Amygdala (tissue), 56 donors: ENCODE measurements at regions not wholly inside any gene's neighbourhood (a gene's known extent, or its start where the extent isn't known, plus 50 kb on each side); places are given as distances from the start of the nearest gene placed in this dataset.

Experiments
- DNase-seq, 56 donors: peaks; one replicate each; lab custom pipeline; 2025; lab: John Stamatoyannopoulos, UW

GRCh38 chrX:39450234-39450977 lies 647.4 kb downstream of the BCOR start:
- DNase-seq: no peak

- no peak for DNase-seq
Observed at GRCh38 chrX:39451046-39451445, 646.7 kb downstream of the BCOR start.

- DNase-seq: no peak
Observed at GRCh38 chrX:39452401-39452800, 645.4 kb downstream of the BCOR start.

GRCh38 chrX:39453889-39454621 lies 643.7 kb downstream of the BCOR start:
- DNase-seq: no peak

- DNase-seq: peak in 1 of 56 donors; percentile 11
Observed at GRCh38 chrX:39456894-39457604, 640.7 kb downstream of the BCOR start.

GRCh38 chrX:39458779-39459178 lies 639.0 kb downstream of the BCOR start:
- no peak for DNase-seq

GRCh38 chrX:39459204-39459603 lies 638.6 kb downstream of the BCOR start:
- no peak for DNase-seq

- DNase-seq: peak in 7 of 56 donors; percentile 0 to 11 (median 2)
Observed at GRCh38 chrX:39459952-39460351, 637.8 kb downstream of the BCOR start.

GRCh38 chrX:39460499-39460898 lies 637.3 kb downstream of the BCOR start:
- DNase-seq: no peak

- DNase-seq: no peak
Observed at GRCh38 chrX:39462835-39463234, 634.9 kb downstream of the BCOR start.

- DNase-seq: no peak
Observed at GRCh38 chrX:39464253-39464652, 633.5 kb downstream of the BCOR start.

- no peak for DNase-seq
Observed at GRCh38 chrX:39465467-39465866, 632.3 kb downstream of the BCOR start.

GRCh38 chrX:39465906-39466305 lies 631.9 kb downstream of the BCOR start:
- DNase-seq: no peak

- DNase-seq: no peak
Observed at GRCh38 chrX:39469126-39469525, 628.6 kb downstream of the BCOR start.

- peak in 25 of 56 donors; percentile 1 to 54 (median 8) for DNase-seq
Observed at GRCh38 chrX:39470588-39471407, 627.0 kb downstream of the BCOR start.

- DNase-seq: no peak
Observed at GRCh38 chrX:39472161-39472560, 625.6 kb downstream of the BCOR start.

GRCh38 chrX:39473812-39474211 lies 623.9 kb downstream of the BCOR start:
- DNase-seq: no peak

- DNase-seq: no peak
Observed at GRCh38 chrX:39475372-39475771, 622.4 kb downstream of the BCOR start.

GRCh38 chrX:39476604-39477021 lies 621.1 kb downstream of the BCOR start:
- no peak for DNase-seq

GRCh38 chrX:39477031-39477761 lies 620.6 kb downstream of the BCOR start:
- DNase-seq: no peak
